Left lung (tissue), 4 donors: ENCODE measurements at regions not wholly inside any gene's neighbourhood (a gene's known extent, or its start where the extent isn't known, plus 50 kb on each side); places are given as distances from the start of the nearest gene placed in this dataset.

Experiments
- ATAC-seq: fragments of 200-7000 bp; cut with Tn5 transposase; one replicate; pipeline ENCODE4 v1.9.1; 2020; ENCODE audit warnings: moderate library complexity
- DNase-seq, 4 donors: peaks; one replicate each; pipeline ENCODE4 v3.0.0-alpha.2; 2013 to 2020
- H3K27ac ChIP-seq, 2 donors: fragments of 200-600 bp; sonication (generic) in 1 of 2; one replicate each; pipeline versions ENCODE4 v1.5.0 to v1.8.0; 2020 to 2021
- H3K27me3 ChIP-seq, 2 donors: fragments of 200-600 bp; sonication (generic) in 1 of 2; one replicate each; pipeline versions ENCODE4 v1.5.0 to v1.8.0; 2020 to 2021
- H3K36me3 ChIP-seq, 2 donors: fragments of 200-600 bp; sonication (generic) in 1 of 2; one replicate each; pipeline versions ENCODE4 v1.5.0 to v1.8.0; 2020 to 2021
- H3K4me1 ChIP-seq, 2 donors: fragments of 200-600 bp; one replicate each; pipeline ENCODE4 v1.8.0; 2021
- H3K4me3 ChIP-seq, 2 donors: fragments of 200-600 bp; sonication (generic) in 1 of 2; one replicate each; pipeline versions ENCODE4 v1.5.0 to v1.8.0; 2020 to 2021; ENCODE audit warnings: mild to moderate bottlenecking in 1 of 2
- H3K9me3 ChIP-seq, 2 donors: fragments of 200-600 bp; sonication (generic) in 1 of 2; one replicate each; pipeline versions ENCODE4 v1.5.0 to v1.8.0; 2020 to 2021
- intact Hi-C, 2 donors: fragments of 100-400 bp; cut with DNase I; formaldehyde crosslinking; loops; one replicate each; pipeline versions ENCODE4 v1.11.2 to v1.14.2; 2022
- TF ChIP-seq, protein P1 (sequence below), 2 donors: fragments of 200-600 bp; sonication (generic) in 1 of 2; IDR thresholded peaks; one replicate each; pipeline versions ENCODE4 v1.5.0 to v1.8.0; 2021; ENCODE audit warnings: antibody characterized with exemption in 2 of 2
- donor health status: DM: no; HTN: yes; CAD: no.
- donor health status: DM: no; HTN: no; CAD: no.

DNA sequence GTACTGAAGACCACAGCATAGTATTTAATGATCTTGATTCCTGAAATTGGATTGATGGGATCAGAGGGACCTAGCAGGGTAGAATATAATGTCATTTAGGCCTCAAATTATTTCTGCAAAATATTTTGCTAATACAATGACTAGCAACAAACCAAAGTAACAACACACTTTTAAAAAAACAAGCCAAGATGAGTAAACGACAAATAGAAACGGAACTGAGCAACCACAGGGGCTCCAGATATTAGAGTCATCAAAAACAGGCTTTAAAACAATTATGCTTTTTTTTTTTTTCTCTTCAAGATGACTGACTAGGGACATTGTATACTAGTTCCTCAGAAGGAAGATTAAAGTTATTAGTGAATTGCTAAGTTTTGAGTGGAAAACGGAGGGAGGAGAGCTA, 447.1 kb upstream of the MMADHC start:
- ATAC-seq: no peak
- Histone ChIP-seq H3K27ac (no peak overlapping the region), H3K27me3 (no peaks in the 10 kb centered on the region), H3K9me3 (no peaks in the 10 kb centered on the region), H3K4me3 (no peak overlapping the region), H3K4me1 (no peaks in the 10 kb centered on the region), H3K36me3 (no peaks in the 10 kb centered on the region)
- intact Hi-C loops: no loop called here
- DNase-seq: no peak
- TF ChIP-seq, protein P1, sequence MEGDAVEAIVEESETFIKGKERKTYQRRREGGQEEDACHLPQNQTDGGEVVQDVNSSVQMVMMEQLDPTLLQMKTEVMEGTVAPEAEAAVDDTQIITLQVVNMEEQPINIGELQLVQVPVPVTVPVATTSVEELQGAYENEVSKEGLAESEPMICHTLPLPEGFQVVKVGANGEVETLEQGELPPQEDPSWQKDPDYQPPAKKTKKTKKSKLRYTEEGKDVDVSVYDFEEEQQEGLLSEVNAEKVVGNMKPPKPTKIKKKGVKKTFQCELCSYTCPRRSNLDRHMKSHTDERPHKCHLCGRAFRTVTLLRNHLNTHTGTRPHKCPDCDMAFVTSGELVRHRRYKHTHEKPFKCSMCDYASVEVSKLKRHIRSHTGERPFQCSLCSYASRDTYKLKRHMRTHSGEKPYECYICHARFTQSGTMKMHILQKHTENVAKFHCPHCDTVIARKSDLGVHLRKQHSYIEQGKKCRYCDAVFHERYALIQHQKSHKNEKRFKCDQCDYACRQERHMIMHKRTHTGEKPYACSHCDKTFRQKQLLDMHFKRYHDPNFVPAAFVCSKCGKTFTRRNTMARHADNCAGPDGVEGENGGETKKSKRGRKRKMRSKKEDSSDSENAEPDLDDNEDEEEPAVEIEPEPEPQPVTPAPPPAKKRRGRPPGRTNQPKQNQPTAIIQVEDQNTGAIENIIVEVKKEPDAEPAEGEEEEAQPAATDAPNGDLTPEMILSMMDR (IDR thresholded peaks at IDR 0.05): no peak

DNA sequence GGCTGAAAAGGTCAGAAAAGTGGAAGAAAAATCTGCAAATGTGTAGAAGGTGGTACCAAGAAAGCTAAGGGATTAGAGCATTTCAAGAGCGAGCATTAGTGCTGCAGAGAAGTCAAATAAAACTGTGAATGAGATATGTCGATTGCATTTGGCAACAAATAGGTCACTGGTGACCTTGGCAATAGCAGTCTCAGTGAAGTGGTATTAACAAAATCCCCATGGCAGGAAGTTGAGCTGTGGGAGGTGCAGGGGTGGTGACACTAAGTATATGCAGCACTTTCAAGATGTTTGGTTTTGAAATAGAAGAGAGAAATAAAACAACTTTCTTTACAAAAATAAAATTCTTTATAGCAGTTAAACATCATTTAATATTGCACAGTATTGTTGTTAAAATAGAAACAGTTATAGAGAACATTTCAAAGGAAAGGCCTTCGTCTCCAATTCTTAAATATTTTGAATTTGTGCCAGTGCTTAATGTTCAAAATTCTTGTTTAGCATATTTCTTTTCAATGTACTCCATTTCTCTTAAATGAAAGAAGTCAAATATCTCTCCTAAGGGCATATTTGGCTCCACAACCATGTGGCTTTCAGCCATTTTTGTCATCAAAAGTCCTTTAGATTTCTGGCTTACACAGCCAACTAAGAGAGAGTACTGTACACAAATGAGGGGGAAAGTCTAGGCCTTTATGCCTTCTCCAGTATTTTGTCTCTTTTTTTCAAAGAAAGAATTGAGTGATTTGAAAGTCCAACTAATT, 443.0 kb upstream of the MMADHC start:
- intact Hi-C loops: no loop called here

DNA sequence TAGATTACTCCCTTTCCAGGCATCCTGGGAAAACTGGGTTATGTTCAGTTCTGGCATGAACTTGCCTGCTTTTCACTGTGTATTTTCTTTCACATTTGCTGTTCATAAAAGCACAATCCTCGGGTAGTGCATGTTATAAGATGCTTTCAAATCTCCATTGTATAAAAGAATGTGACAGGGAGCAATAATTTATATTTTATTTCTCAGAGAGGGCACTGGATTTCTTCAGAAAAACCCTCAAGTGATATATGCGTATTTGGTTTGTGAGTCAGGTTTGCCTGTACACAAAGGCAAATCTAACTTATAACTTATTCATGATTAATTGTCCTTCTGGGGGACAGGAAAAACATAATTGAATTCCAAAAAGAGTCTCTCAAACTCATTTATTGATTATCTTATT, 440.7 kb upstream of the MMADHC start:
- no peak overlapping the region for H3K4me3 ChIP-seq
- TF ChIP-seq, protein P1 (IDR thresholded peaks at IDR 0.05): no peak
- no peaks in the 10 kb centered on the region for H3K27me3 ChIP-seq
- no peaks in the 10 kb centered on the region for H3K9me3 ChIP-seq
- ATAC-seq (no peak), DNase-seq (no peak)
- no peaks in the 10 kb centered on the region for H3K36me3 ChIP-seq
- no peak overlapping the region for H3K27ac ChIP-seq
- intact Hi-C loops: no loop called here
- no peaks in the 10 kb centered on the region for H3K4me1 ChIP-seq

More for the DNA sequence above, 443.0 kb upstream of the MMADHC start:
- Histone ChIP-seq H3K4me1 (no peaks in the 10 kb centered on the region), H3K9me3 (no peaks in the 10 kb centered on the region), H3K36me3 (no peaks in the 10 kb centered on the region), H3K4me3 (no peak overlapping the region), H3K27me3 (no peaks in the 10 kb centered on the region), H3K27ac (no peak overlapping the region)
- ATAC-seq: peak; percentile 79
- TF ChIP-seq, protein P1 (IDR thresholded peaks at IDR 0.05): no peak
- DNase-seq: peak in 2 of 4 donors; percentile 63 to 67

DNA sequence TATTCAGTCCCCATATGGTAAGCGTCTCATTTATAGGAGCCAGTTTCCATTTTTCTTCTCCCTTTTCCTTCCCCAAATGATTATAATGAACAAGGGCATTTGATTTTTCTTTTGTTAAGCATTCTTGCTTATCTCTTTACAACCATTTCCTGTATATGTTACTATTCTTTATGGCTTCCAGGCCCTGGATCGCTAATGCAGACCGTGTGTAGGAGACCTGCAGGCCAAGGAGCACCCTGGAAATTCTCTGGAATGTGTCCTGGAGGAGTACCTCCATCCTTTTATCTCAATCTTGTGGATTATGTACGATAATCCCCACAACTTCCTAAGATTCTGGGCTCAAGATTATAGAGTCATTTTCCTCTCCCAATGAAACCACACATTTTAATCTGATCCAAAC, 439.6 kb upstream of the MMADHC start:
- Histone ChIP-seq H3K27me3 (no peaks in the 10 kb centered on the region), H3K27ac (no peak overlapping the region), H3K9me3 (no peaks in the 10 kb centered on the region), H3K4me3 (no peak overlapping the region), H3K4me1 (no peaks in the 10 kb centered on the region), H3K36me3 (no peaks in the 10 kb centered on the region)
- no peak for ATAC-seq
- TF ChIP-seq, protein P1 (IDR thresholded peaks at IDR 0.05): no peak
- no peak for DNase-seq
- intact Hi-C loops: no loop called here

DNA sequence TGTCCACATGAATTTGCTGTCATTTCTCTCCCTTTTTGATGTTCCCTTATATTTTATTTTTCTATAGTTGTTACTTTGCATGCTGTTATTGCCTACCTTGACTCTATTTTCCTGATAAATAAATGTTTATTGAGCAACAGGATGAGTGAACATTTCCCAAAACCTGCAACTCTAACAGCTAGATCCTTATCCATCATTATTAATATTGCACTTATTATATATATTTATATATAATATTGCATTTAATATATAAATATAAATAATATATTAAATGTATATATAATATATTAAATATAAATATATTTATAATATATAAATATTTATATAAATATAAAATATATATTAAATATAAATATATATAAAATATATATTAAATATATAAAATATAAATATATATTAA, 436.1 kb upstream of the MMADHC start:
- no peak overlapping the region for H3K4me3 ChIP-seq
- TF ChIP-seq, protein P1 (IDR thresholded peaks at IDR 0.05): no peak
- intact Hi-C loops: no loop called here
- no peaks in the 10 kb centered on the region for H3K4me1 ChIP-seq
- H3K27ac ChIP-seq: no peak overlapping the region
- H3K27me3 ChIP-seq: no peaks in the 10 kb centered on the region
- no peaks in the 10 kb centered on the region for H3K36me3 ChIP-seq
- DNase-seq: no peak
- H3K9me3 ChIP-seq: no peaks in the 10 kb centered on the region
- ATAC-seq: no peak
